Activated naive CD4-positive, alpha-beta T cell treated with anti-CD3 and anti-CD28 coated beads, Interleukin-2, amount 10 ng/mL, durations not matched to agents 7 days and 5 days (primary cell): ENCODE measurements at regions not wholly inside any gene's neighbourhood (a gene's known extent, or its start where the extent isn't known, plus 50 kb on each side); places are given as distances from the start of the nearest gene placed in this dataset.

Experiments used
- CTCF ChIA-PET: fragments of 350-600 bp; sonication (Branson Sonifier 250); formaldehyde crosslinking; loops from one replicate; lab custom pipeline; 2021; ENCODE audit warnings: antibody characterized with exemption; lab: Charles Lee
- DNase-seq: peaks from one replicate; pipeline ENCODE4 v3.0.0-alpha.2; 2020
- H3K27ac Mint-ChIP-seq: one replicate; pipeline ENCODE4 v1.8.0; 2021; ENCODE audit warnings: mild to moderate bottlenecking, moderate library complexity, mixed read lengths
- H3K27me3 Mint-ChIP-seq: one replicate; pipeline ENCODE4 v1.8.0; 2021; ENCODE audit warnings: mild to moderate bottlenecking, mixed read lengths
- H3K36me3 Mint-ChIP-seq: one replicate; pipeline ENCODE4 v1.8.0; 2021; ENCODE audit warnings: mixed read lengths
- H3K4me1 Mint-ChIP-seq: one replicate; pipeline ENCODE4 v1.8.0; 2021; ENCODE audit warnings: mixed read lengths
- H3K4me3 Mint-ChIP-seq: one replicate; pipeline ENCODE4 v1.8.0; 2021; ENCODE audit warnings: mild to moderate bottlenecking, moderate library complexity, mixed read lengths
- H3K9me3 Mint-ChIP-seq: one replicate; pipeline ENCODE4 v1.8.0; 2021; ENCODE audit warnings: mixed read lengths

DNA sequence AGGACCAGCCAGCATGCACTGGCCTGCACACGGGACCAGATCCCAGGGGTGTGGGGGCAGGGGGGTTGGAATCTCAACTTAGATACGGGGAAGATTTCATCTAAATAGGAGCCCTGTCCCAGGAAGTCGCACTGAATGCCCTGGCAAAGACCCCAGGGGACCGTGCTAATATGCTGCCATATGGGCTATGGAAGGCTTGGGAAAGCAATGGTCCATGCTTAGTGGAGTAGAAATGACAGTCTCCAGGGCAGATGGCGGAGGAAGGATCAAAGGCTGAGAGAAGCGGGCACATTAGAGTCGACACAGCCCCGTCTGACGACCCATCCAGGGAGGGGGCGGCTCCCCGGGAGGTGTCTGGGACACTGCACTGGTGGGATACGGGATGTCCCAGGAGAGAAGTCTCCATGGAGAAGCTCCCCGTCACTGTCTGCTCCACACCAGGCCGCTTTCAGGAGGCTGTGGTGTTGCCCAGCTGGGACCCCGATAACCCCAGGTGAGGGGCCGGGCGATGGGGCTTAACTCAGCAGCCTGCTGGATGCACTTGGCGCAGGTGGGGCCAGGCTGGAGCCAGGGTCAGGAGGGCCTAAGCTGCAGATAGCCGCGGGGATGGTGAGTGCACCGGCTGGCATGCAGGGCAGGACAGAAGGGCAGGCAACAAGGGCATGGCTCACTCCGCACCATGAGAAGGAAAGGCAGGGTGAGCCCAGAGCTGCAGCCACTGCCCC, 377.7 kb upstream of the IRX1 start:
- CTCF ChIA-PET = no interaction called here

GRCh38 chr5:3217114-3217513, 378.5 kb upstream of the IRX1 start:
- Mint-ChIP-seq H3K27me3 (no peaks in the 10 kb centered on the region), H3K36me3 (no peaks in the 10 kb centered on the region), H3K9me3 (peaks cover 11% of the 10 kb centered on the region), H3K4me3 (no peak overlapping the region), H3K27ac (no peak overlapping the region), H3K4me1 (no peaks in the 10 kb centered on the region)
- no peak for DNase-seq
- CTCF ChIA-PET = no interaction called here

More for the DNA sequence above, 377.7 kb upstream of the IRX1 start:
- H3K4me3 Mint-ChIP-seq = no peak overlapping the region
- DNase-seq = no peak
- no peak overlapping the region for H3K27ac Mint-ChIP-seq
- no peaks in the 10 kb centered on the region for H3K36me3 Mint-ChIP-seq
- H3K9me3 Mint-ChIP-seq = peaks cover 11% of the 10 kb centered on the region
- no peaks in the 10 kb centered on the region for H3K4me1 Mint-ChIP-seq
- H3K27me3 Mint-ChIP-seq = no peaks in the 10 kb centered on the region

DNA sequence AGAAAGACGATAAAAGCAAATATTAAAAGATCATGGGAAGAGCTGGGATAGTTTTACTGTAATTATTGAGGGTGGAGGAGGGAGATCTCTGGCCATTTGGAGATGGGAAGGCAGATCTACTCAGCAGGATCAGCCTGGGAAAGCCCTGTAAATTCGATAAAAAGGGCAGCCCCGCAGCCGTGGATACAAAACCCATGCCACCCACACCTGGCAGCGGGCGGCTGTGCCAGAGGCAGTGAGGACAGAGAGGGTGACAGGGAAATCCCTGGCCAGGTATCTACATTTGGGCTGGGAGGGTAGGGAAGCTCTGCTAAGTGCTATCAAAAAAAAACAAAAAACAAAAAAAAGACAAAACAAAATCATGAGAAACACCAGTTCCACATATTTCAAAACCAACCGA, 379.2 kb upstream of the IRX1 start:
- Mint-ChIP-seq H3K4me3 (no peak overlapping the region), H3K4me1 (no peaks in the 10 kb centered on the region), H3K27ac (no peak overlapping the region), H3K36me3 (no peaks in the 10 kb centered on the region), H3K27me3 (no peaks in the 10 kb centered on the region), H3K9me3 (peaks cover 11% of the 10 kb centered on the region)
- no peak for DNase-seq
- CTCF ChIA-PET = no interaction called here

DNA sequence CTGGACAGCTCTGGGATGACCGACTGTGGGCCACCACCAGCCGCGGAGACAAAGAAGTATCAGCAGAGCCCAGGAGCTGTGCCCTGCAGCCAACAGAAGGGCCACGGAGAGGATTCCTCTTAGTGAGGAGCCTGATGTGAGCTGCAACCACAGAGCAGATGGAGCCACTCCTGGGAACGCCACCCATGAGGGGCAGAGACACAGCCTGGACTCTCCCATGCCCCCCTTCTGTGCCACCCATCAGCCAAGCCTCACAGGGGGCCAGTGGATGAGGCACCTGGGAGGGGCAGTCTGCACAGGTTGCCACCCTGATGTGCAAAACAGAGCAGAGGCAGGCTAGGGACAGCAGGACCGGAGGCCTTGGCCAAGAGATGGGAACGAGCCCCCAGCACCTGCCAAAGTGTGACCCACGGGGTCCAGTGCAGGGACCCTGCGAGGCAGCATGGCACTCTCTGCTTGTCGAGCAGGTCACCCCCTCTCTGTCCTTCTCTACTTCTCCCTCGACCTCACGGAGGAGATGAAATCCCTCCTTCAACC, 380.7 kb upstream of the IRX1 start:
- H3K27me3 Mint-ChIP-seq = no peaks in the 10 kb centered on the region
- H3K9me3 Mint-ChIP-seq = peaks cover 12% of the 10 kb centered on the region
- CTCF ChIA-PET = no interaction called here
- H3K4me3 Mint-ChIP-seq = no peak overlapping the region
- H3K27ac Mint-ChIP-seq = no peak overlapping the region
- no peaks in the 10 kb centered on the region for H3K36me3 Mint-ChIP-seq
- H3K4me1 Mint-ChIP-seq = no peaks in the 10 kb centered on the region
- no peak for DNase-seq

- H3K4me3 Mint-ChIP-seq = no peak overlapping the region
- no peaks in the 10 kb centered on the region for H3K27me3 Mint-ChIP-seq
These were observed 381.2 kb upstream of the IRX1 start for GRCh38 chr5:3214396-3214795.

GRCh38 chr5:3212869-3213268, 382.8 kb upstream of the IRX1 start:
- no peak for DNase-seq
- Mint-ChIP-seq H3K27me3 (no peaks in the 10 kb centered on the region), H3K9me3 (peaks cover 12% of the 10 kb centered on the region), H3K4me3 (no peak overlapping the region), H3K27ac (no peak overlapping the region), H3K4me1 (no peaks in the 10 kb centered on the region), H3K36me3 (no peaks in the 10 kb centered on the region)
- CTCF ChIA-PET = no interaction called here

More at GRCh38 chr5:3214396-3214795, 381.2 kb upstream of the IRX1 start:
- H3K9me3 Mint-ChIP-seq = peaks cover 12% of the 10 kb centered on the region
- no peaks in the 10 kb centered on the region for H3K36me3 Mint-ChIP-seq
- CTCF ChIA-PET = no interaction called here
- DNase-seq = no peak
- no peaks in the 10 kb centered on the region for H3K4me1 Mint-ChIP-seq
- H3K27ac Mint-ChIP-seq = no peak overlapping the region

- Mint-ChIP-seq H3K4me1 (no peaks in the 10 kb centered on the region), H3K4me3 (no peak overlapping the region), H3K36me3 (no peaks in the 10 kb centered on the region), H3K27me3 (no peaks in the 10 kb centered on the region), H3K27ac (no peak overlapping the region), H3K9me3 (peaks cover 11% of the 10 kb centered on the region)
- CTCF ChIA-PET = no interaction called here
- DNase-seq = no peak
These were observed 385.1 kb upstream of the IRX1 start for GRCh38 chr5:3210531-3210930.

- Mint-ChIP-seq H3K27me3 (no peaks in the 10 kb centered on the region), H3K9me3 (peaks cover 14% of the 10 kb centered on the region), H3K36me3 (no peaks in the 10 kb centered on the region), H3K27ac (no peak overlapping the region), H3K4me3 (no peak overlapping the region), H3K4me1 (no peaks in the 10 kb centered on the region)
- DNase-seq = no peak
- CTCF ChIA-PET = no interaction called here
These were observed 385.7 kb upstream of the IRX1 start for GRCh38 chr5:3209918-3210317.

DNA sequence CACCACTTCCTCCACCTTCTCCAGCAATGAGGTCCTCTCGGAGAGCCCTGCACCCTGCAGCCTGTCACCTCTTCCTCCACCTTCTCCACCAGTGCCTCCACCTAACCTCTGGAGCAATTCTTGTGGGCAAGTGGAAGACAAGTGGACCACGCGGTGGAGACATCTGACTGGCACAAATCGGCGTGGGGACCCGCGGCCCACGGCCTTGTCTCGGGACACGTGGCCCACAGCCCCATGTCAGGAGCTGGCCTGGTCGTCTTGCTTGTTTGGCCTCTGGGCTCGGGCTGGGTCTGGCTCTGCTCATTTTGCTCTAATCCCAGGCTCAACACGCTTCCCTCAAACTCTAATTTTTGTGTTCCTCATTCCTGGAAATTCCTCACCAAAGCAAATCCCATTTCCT, 393.1 kb upstream of the IRX1 start:
- CTCF ChIA-PET = no interaction called here
- Mint-ChIP-seq H3K27me3 (peaks cover 6% of the 10 kb centered on the region), H3K4me3 (no peak overlapping the region), H3K27ac (no peak overlapping the region), H3K9me3 (peaks cover 10% of the 10 kb centered on the region), H3K4me1 (no peaks in the 10 kb centered on the region), H3K36me3 (no peaks in the 10 kb centered on the region)
- DNase-seq = no peak

- no peak for DNase-seq
- H3K4me1 Mint-ChIP-seq = no peaks in the 10 kb centered on the region
- H3K9me3 Mint-ChIP-seq = peaks cover 6% of the 10 kb centered on the region
- no peak overlapping the region for H3K27ac Mint-ChIP-seq
- H3K36me3 Mint-ChIP-seq = no peaks in the 10 kb centered on the region
- CTCF ChIA-PET = no interaction called here
- peaks cover 9% of the 10 kb centered on the region for H3K27me3 Mint-ChIP-seq
- H3K4me3 Mint-ChIP-seq = no peak overlapping the region
These were observed 393.7 kb upstream of the IRX1 start for GRCh38 chr5:3201941-3202340.

DNA sequence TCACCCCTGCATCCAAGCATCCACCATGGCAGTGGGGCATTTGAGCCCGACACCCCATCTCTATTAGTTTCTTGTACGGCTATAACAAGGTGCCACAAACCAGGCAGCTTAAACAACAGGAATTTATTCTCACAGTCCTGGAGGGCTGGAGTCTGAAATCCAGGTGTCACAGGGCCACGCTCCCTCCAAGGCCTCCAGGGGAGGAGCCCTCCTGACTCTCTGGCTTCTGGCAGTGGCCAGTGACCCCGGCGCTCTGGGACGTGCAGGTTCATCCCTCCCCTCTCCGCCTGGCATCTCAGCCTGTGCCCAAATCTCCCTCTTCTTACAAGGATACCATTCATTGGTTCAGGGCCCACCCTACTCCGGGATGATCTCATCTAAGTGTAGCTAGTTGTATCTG, 394.5 kb upstream of the IRX1 start:
- Mint-ChIP-seq H3K27me3 (peaks cover 9% of the 10 kb centered on the region), H3K4me1 (no peaks in the 10 kb centered on the region), H3K4me3 (no peak overlapping the region), H3K27ac (no peak overlapping the region), H3K9me3 (peaks cover 6% of the 10 kb centered on the region), H3K36me3 (no peaks in the 10 kb centered on the region)
- no peak for DNase-seq
- CTCF ChIA-PET = no interaction called here

DNA sequence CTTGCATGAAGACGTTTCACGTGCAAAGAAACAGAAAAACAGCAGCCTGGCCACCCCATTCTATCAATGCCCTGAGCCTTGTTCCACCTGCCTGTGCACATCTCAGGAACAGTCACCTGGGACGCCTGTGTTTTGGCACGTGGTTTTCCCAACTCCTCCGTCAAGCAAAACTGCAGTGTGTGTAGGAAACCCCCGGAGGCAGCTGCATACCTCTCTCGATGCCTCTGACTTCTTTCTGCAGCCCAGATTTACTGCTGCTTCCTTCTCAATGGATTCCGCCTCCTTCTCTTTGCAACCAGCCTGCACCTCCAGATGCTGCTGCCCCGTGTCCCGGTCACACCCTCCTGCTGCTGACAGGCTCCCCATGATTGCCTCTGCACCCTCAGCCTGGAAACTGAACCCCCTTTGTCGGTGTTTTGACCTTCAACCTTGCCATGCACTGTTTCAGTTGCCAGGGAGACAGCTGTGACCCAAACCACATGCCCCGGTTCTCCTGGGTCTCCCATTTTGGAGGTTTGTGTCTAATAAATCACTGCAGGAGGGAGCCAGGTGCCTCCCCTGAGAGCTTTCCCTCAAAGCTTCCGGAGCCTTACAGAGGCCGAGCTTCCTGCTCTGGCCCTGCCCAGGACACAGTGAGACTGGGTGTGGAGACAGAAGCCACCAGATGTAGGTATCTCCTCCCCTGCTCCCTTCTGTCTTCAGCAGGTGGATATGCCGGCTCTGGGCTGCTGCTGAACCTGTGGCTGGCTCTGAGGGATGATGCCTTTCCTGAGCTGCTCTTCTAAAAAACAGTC, 395.5 kb upstream of the IRX1 start:
- peaks cover 9% of the 10 kb centered on the region for H3K27me3 Mint-ChIP-seq
- H3K9me3 Mint-ChIP-seq = peaks cover 3% of the 10 kb centered on the region
- CTCF ChIA-PET = no interaction called here
- DNase-seq = no peak
- H3K27ac Mint-ChIP-seq = no peak overlapping the region
- H3K4me1 Mint-ChIP-seq = no peaks in the 10 kb centered on the region
- H3K36me3 Mint-ChIP-seq = no peaks in the 10 kb centered on the region
- H3K4me3 Mint-ChIP-seq = no peak overlapping the region

DNA sequence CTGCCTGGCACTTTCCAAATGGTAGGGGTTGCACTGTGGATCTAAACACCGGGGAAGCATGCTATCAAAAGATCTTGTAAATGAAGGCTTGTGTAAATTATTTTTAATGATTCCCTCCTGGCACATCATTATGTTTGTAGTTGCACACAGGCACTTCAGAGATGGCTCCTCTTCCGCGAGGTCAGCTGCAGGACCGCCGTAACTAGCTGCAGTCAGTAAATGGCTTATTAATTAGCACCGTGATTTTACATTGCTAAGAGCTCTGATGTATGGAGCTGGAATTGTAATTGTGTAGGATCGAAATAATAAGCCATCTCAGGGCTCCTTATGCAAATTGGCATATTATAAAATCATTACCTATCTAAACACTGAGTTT, 397.6 kb upstream of the IRX1 start:
- H3K4me3 Mint-ChIP-seq = no peak overlapping the region
- DNase-seq = no peak
- no peaks in the 10 kb centered on the region for H3K36me3 Mint-ChIP-seq
- H3K27me3 Mint-ChIP-seq = peaks cover 9% of the 10 kb centered on the region
- H3K27ac Mint-ChIP-seq = no peak overlapping the region
- peaks cover 3% of the 10 kb centered on the region for H3K9me3 Mint-ChIP-seq
- CTCF ChIA-PET = no interaction called here
- no peaks in the 10 kb centered on the region for H3K4me1 Mint-ChIP-seq

DNA sequence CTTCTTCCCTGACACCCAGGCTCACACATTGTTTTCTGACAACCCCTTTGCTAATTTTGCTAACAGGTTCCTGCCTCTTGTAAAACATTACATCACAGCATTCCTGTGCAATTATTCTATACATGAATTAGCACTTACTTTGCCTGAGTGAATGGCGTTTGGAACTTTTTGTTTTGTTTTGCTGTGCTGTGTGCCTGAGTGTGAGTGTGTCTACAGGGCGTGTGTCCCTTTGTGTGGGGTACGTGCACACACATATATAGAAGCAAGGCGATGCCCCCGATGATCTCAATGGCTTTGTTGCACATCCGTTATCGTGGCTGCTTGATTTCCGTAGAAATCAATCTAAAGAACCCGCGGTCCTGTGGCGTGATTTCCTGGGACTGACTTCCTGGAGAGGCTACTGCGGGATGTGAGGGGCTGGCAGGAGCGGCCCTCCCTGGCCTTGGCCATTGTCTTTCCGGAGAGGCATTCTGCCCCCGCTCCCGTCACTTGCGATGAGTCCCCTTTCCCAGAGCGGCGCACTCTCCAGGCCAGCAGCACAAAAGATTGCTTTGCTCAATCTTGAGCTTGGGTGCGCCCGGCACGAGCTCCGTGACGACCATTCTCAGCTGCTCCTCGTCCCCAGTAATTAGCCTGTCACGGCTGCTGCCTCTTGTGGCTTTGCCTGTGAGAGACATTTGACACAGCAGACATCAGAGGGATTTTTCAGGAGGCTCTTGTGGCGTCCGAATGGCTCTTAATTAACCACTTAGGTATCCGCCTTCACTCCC, 398.1 kb upstream of the IRX1 start:
- H3K36me3 Mint-ChIP-seq = no peaks in the 10 kb centered on the region
- H3K27ac Mint-ChIP-seq = no peak overlapping the region
- no peak for DNase-seq
- H3K4me1 Mint-ChIP-seq = no peaks in the 10 kb centered on the region
- H3K27me3 Mint-ChIP-seq = peaks cover 9% of the 10 kb centered on the region
- H3K4me3 Mint-ChIP-seq = no peak overlapping the region
- no peaks in the 10 kb centered on the region for H3K9me3 Mint-ChIP-seq
- CTCF ChIA-PET = no interaction called here
